WTC11 (cell line): ENCODE measurements at regions not wholly inside any gene's neighbourhood (a gene's known extent, or its start where the extent isn't known, plus 50 kb on each side); places are given as distances from the start of the nearest gene placed in this dataset.

Experiments
- ATAC-seq: fragments of 200-7000 bp; cut with Tn5 transposase; 2 replicates; pipeline ENCODE4 v1.10.0; 2021; ENCODE audit warnings: mild to moderate bottlenecking, moderate library complexity
- CTCF ChIA-PET: fragments of 300-600 bp; sonication (Branson Sonifier 250); formaldehyde crosslinking; loops from one replicate; lab custom pipeline; 2021; ENCODE audit warnings: antibody characterized with exemption; lab: Charles Lee
- POLR2A ChIA-PET: fragments of 350-600 bp; sonication (Branson Sonifier 250); formaldehyde crosslinking; loops from one replicate; lab custom pipeline; 2021; ENCODE audit warnings: antibody characterized with exemption; lab: Charles Lee
- DNase-seq: peaks from one replicate; pipeline ENCODE4 v3.0.0; 2021; ENCODE audit warnings: low spot score
- H3K27ac Mint-ChIP-seq: 2 replicates; pipeline ENCODE4 v1.8.0; 2021; ENCODE audit warnings: mixed read lengths
- H3K27me3 Mint-ChIP-seq: 2 replicates; pipeline ENCODE4 v1.8.0; 2021; ENCODE audit warnings: low read depth, mild to moderate bottlenecking, moderate library complexity, mixed read lengths
- H3K36me3 Mint-ChIP-seq: 2 replicates; pipeline ENCODE4 v1.8.0; 2021; ENCODE audit warnings: mixed read lengths
- H3K4me1 Mint-ChIP-seq: 2 replicates; pipeline ENCODE4 v1.8.0; 2022; ENCODE audit warnings: mixed read lengths
- H3K4me3 Mint-ChIP-seq: 2 replicates; pipeline ENCODE4 v1.8.0; 2021; ENCODE audit warnings: mild to moderate bottlenecking, moderate library complexity, mixed read lengths
- H3K9me3 Mint-ChIP-seq: 2 replicates; pipeline ENCODE4 v1.8.0; 2021; ENCODE audit warnings: mixed read lengths
- ATF2 ChIP-seq: sonication (generic); formaldehyde crosslinking; IDR thresholded peaks from 2 replicates; pipeline ENCODE4 v1.8.1; 2022; ENCODE audit warnings: low read depth, missing genetic modification reagents, borderline replicate concordance
- CBFB ChIP-seq: sonication (generic); formaldehyde crosslinking; IDR thresholded peaks from 2 replicates; pipeline ENCODE4 v1.8.1; 2022; ENCODE audit warnings: mild to moderate bottlenecking, low read depth, missing genetic modification reagents
- E2F5 ChIP-seq: sonication (generic); formaldehyde crosslinking; IDR thresholded peaks from 2 replicates; pipeline ENCODE4 v1.8.1; 2022; ENCODE audit warnings: mild to moderate bottlenecking, moderate library complexity, missing genetic modification reagents
- ELF4 ChIP-seq: sonication (generic); formaldehyde crosslinking; IDR thresholded peaks from 2 replicates; pipeline ENCODE4 v1.8.1; 2022; ENCODE audit warnings: low read depth, mild to moderate bottlenecking, moderate library complexity, missing genetic modification reagents
- FOXJ3 ChIP-seq: sonication (generic); formaldehyde crosslinking; IDR thresholded peaks from 2 replicates; pipeline ENCODE4 v1.9.0; 2021; ENCODE audit warnings: missing genetic modification reagents, mild to moderate bottlenecking, borderline replicate concordance
- GABPB1 ChIP-seq: sonication (generic); formaldehyde crosslinking; IDR thresholded peaks from 2 replicates; pipeline ENCODE4 v1.8.1; 2023; ENCODE audit warnings: mild to moderate bottlenecking, missing genetic modification reagents
- IRF1 ChIP-seq: sonication (generic); formaldehyde crosslinking; IDR thresholded peaks from 2 replicates; pipeline ENCODE4 v1.8.0; 2023; ENCODE audit warnings: missing genetic modification reagents
- MYBL2 ChIP-seq: sonication (generic); formaldehyde crosslinking; IDR thresholded peaks from 2 replicates; pipeline ENCODE4 v1.8.1; 2023; ENCODE audit warnings: mild to moderate bottlenecking, moderate library complexity, missing genetic modification reagents
- NFE2L1 ChIP-seq: sonication (generic); formaldehyde crosslinking; IDR thresholded peaks from 2 replicates; pipeline ENCODE4 v1.8.1; 2023; ENCODE audit warnings: missing genetic modification reagents
- NR1H2 ChIP-seq: sonication (generic); formaldehyde crosslinking; IDR thresholded peaks from 2 replicates; pipeline ENCODE4 v1.9.0; 2021; ENCODE audit warnings: mild to moderate bottlenecking, moderate library complexity, missing genetic modification reagents
- NR2C2 ChIP-seq: sonication (generic); formaldehyde crosslinking; IDR thresholded peaks from 2 replicates; pipeline ENCODE4 v1.8.0; 2022; ENCODE audit warnings: mild to moderate bottlenecking, missing genetic modification reagents
- RELA ChIP-seq: sonication (generic); formaldehyde crosslinking; IDR thresholded peaks from 2 replicates; pipeline ENCODE4 v1.8.1; 2022; ENCODE audit warnings: missing genetic modification reagents, mild to moderate bottlenecking, borderline replicate concordance
- RORB ChIP-seq: fragments of 250-450 bp; sonication (Bioruptor Pico); IDR thresholded peaks from 2 replicates; pipeline ENCODE4 v1.9.0; 2021; ENCODE audit warnings: mild to moderate bottlenecking
- SMAD3 ChIP-seq: sonication (generic); formaldehyde crosslinking; IDR thresholded peaks from 2 replicates; pipeline ENCODE4 v1.8.0; 2022; ENCODE audit warnings: missing genetic modification reagents, mild to moderate bottlenecking, borderline replicate concordance
- SMAD4 ChIP-seq: sonication (generic); formaldehyde crosslinking; IDR thresholded peaks from 2 replicates; pipeline ENCODE4 v1.8.0; 2022; ENCODE audit warnings: mild to moderate bottlenecking, missing genetic modification reagents
- SOX15 ChIP-seq: fragments of 250-450 bp; sonication (Bioruptor Pico); IDR thresholded peaks from 2 replicates; pipeline ENCODE4 v1.9.0; 2021; ENCODE audit warnings: mild to moderate bottlenecking
- STAT6 ChIP-seq: sonication (generic); formaldehyde crosslinking; conservative IDR thresholded peaks from 2 replicates; pipeline ENCODE4 v1.8.1; 2023; ENCODE audit warnings: mild to moderate bottlenecking, low read depth, missing genetic modification reagents, moderate library complexity
- TEAD1 ChIP-seq: sonication (generic); formaldehyde crosslinking; IDR thresholded peaks from 2 replicates; pipeline ENCODE4 v1.8.0; 2022; ENCODE audit warnings: mild to moderate bottlenecking, missing genetic modification reagents
- USF2 ChIP-seq: sonication (generic); formaldehyde crosslinking; IDR thresholded peaks from 2 replicates; pipeline ENCODE4 v1.8.1; 2023; ENCODE audit warnings: mild to moderate bottlenecking, missing genetic modification reagents, moderate library complexity
- ZBTB21 ChIP-seq: sonication (generic); formaldehyde crosslinking; IDR thresholded peaks from 2 replicates; pipeline ENCODE4 v1.8.1; 2023; ENCODE audit warnings: mild to moderate bottlenecking, missing genetic modification reagents, borderline replicate concordance
- ZNF263 ChIP-seq: sonication (generic); formaldehyde crosslinking; IDR thresholded peaks from 2 replicates; pipeline ENCODE4 v1.8.1; 2022; ENCODE audit warnings: low read depth, mild to moderate bottlenecking, moderate library complexity, missing genetic modification reagents
- TF ChIP-seq, protein P1 (sequence below): sonication (generic); formaldehyde crosslinking; IDR thresholded peaks from 2 replicates; pipeline ENCODE4 v1.8.0; 2022; ENCODE audit warnings: mild to moderate bottlenecking, missing genetic modification reagents
- TF ChIP-seq, protein P2 (sequence below): sonication (generic); formaldehyde crosslinking; IDR thresholded peaks from 2 replicates; pipeline ENCODE4 v1.8.1; 2023; ENCODE audit warnings: mild to moderate bottlenecking, missing genetic modification reagents
- TF ChIP-seq, protein P3 (sequence below): fragments of 200-600 bp; IDR thresholded peaks from 2 replicates; pipeline ENCODE4 v1.8.0; 2022; ENCODE audit warnings: antibody characterized with exemption

DNA sequence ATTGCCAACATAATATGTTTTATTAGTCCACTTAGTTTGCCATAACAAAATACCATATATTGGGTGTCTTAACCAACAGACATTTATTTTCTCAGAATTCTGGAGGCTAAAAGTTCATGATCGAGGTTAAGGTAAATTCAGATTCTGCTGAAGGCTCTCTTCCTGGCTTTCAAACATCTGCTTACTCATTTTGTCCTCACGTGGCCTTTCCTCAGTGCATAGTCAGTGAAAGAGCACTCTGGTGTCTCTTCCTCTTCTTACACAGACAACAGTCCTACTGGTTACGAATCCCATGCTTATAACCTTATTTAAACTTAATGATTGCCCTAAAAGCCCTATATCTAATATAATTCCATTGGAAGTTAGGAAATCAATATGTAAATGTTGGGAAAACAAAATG is 479.7 kb downstream of the FSCB start:
- ATAC-seq: no peak
- Mint-ChIP-seq H3K4me3 (no peak overlapping the region), H3K27me3 (no peaks in the 10 kb centered on the region), H3K36me3 (0 out of 2 replicates have a peak, but pooled peaks cover 2% of the 10 kb centered on the region), H3K27ac (no peak overlapping the region), H3K4me1 (peaks cover 13% of the 10 kb centered on the region), H3K9me3 (peaks cover 6% of the 10 kb centered on the region; the same call in 1 of the 2 replicates)
- ChIA-PET POLR2A (no interaction called here), CTCF (no interaction called here)
- TF ChIP-seq NR2C2: no peak
- TF ChIP-seq NR1H2 (CRISPR knock-in tag): no peak
- TF ChIP-seq FOXJ3: no peak
- TF ChIP-seq, protein P1, sequence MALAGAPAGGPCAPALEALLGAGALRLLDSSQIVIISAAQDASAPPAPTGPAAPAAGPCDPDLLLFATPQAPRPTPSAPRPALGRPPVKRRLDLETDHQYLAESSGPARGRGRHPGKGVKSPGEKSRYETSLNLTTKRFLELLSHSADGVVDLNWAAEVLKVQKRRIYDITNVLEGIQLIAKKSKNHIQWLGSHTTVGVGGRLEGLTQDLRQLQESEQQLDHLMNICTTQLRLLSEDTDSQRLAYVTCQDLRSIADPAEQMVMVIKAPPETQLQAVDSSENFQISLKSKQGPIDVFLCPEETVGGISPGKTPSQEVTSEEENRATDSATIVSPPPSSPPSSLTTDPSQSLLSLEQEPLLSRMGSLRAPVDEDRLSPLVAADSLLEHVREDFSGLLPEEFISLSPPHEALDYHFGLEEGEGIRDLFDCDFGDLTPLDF (CRISPR knock-in tag): no peak
- TF ChIP-seq SMAD4 (CRISPR knock-in tag): no peak
- TF ChIP-seq E2F5 (CRISPR knock-in tag): no peak
- no peak for TF ChIP-seq NFE2L1 (CRISPR knock-in tag)
- no peak for TF ChIP-seq GABPB1 (CRISPR knock-in tag)
- DNase-seq: no peak

- DNase-seq (no peak), ATAC-seq (no peak)
- no peaks in the 10 kb centered on the region for H3K4me1 Mint-ChIP-seq
- no peaks in the 10 kb centered on the region; the same call in 1 of the 2 replicates for H3K27me3 Mint-ChIP-seq
- H3K9me3 Mint-ChIP-seq: no peaks in the 10 kb centered on the region; the same call in 1 of the 2 replicates
- ChIA-PET CTCF (no interaction called here), POLR2A (no interaction called here)
- no peak overlapping the region for H3K4me3 Mint-ChIP-seq
- TF ChIP-seq, protein P2, sequence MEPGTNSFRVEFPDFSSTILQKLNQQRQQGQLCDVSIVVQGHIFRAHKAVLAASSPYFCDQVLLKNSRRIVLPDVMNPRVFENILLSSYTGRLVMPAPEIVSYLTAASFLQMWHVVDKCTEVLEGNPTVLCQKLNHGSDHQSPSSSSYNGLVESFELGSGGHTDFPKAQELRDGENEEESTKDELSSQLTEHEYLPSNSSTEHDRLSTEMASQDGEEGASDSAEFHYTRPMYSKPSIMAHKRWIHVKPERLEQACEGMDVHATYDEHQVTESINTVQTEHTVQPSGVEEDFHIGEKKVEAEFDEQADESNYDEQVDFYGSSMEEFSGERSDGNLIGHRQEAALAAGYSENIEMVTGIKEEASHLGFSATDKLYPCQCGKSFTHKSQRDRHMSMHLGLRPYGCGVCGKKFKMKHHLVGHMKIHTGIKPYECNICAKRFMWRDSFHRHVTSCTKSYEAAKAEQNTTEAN (CRISPR knock-in tag): no peak
- no peak for TF ChIP-seq SMAD3 (CRISPR knock-in tag)
- TF ChIP-seq, protein P3, sequence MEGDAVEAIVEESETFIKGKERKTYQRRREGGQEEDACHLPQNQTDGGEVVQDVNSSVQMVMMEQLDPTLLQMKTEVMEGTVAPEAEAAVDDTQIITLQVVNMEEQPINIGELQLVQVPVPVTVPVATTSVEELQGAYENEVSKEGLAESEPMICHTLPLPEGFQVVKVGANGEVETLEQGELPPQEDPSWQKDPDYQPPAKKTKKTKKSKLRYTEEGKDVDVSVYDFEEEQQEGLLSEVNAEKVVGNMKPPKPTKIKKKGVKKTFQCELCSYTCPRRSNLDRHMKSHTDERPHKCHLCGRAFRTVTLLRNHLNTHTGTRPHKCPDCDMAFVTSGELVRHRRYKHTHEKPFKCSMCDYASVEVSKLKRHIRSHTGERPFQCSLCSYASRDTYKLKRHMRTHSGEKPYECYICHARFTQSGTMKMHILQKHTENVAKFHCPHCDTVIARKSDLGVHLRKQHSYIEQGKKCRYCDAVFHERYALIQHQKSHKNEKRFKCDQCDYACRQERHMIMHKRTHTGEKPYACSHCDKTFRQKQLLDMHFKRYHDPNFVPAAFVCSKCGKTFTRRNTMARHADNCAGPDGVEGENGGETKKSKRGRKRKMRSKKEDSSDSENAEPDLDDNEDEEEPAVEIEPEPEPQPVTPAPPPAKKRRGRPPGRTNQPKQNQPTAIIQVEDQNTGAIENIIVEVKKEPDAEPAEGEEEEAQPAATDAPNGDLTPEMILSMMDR: no peak
- no peak for TF ChIP-seq IRF1 (CRISPR knock-in tag)
- no peak for TF ChIP-seq RORB (CRISPR knock-in tag)
- TF ChIP-seq ELF4 (CRISPR knock-in tag): no peak
- TF ChIP-seq ATF2 (CRISPR knock-in tag): no peak
- TF ChIP-seq ZBTB21 (CRISPR knock-in tag): no peak
- no peak for TF ChIP-seq USF2 (CRISPR knock-in tag)
- no peak for TF ChIP-seq TEAD1 (CRISPR knock-in tag)
- no peak for TF ChIP-seq STAT6 (CRISPR knock-in tag)
- TF ChIP-seq ZNF263 (CRISPR knock-in tag): no peak
- no peak for TF ChIP-seq CBFB
- no peak for TF ChIP-seq MYBL2 (CRISPR knock-in tag)
- TF ChIP-seq SOX15 (CRISPR knock-in tag): no peak
- TF ChIP-seq RELA (CRISPR knock-in tag): no peak
- no peak overlapping the region for H3K27ac Mint-ChIP-seq
- H3K36me3 Mint-ChIP-seq: no peaks in the 10 kb centered on the region
Measured at GRCh38 chr14:44010595-44010994, 496.5 kb downstream of the FSCB start.
